NB4 (cell line): ENCODE measurements at regions not wholly inside any gene's neighbourhood (a gene's known extent, or its start where the extent isn't known, plus 50 kb on each side); places are given as distances from the start of the nearest gene placed in this dataset.

Experiments used
- DNase-seq: peaks from one replicate; pipeline ENCODE4 v3.0.0; 2010; ENCODE audit warnings: low read depth
- H3K4me3 ChIP-seq: one replicate; pipeline ENCODE4 v1.5.1; 2011; ENCODE audit warnings: mild to moderate bottlenecking, low read depth, low read length, moderate library complexity
- MYC ChIP-seq: IDR thresholded peaks from 2 replicates; pipeline ENCODE4 v1.6.1; 2011; ENCODE audit warnings: low read depth, low read length
- POLR2A ChIP-seq: IDR thresholded peaks from 2 replicates; pipeline ENCODE4 v1.6.1; 2011; ENCODE audit warnings: mild to moderate bottlenecking; ENCODE audit not compliant: insufficient read length; ENCODE audit errors: extremely low read depth
- TF ChIP-seq, protein P1 (sequence below): IDR thresholded peaks from 2 replicates; pipeline ENCODE4 v1.6.1; 2011; ENCODE audit warnings: low read depth, low read length
- TF ChIP-seq, protein P2 (sequence below): IDR thresholded peaks from one replicate; pipeline ENCODE4 v1.5.1; 2012; ENCODE audit warnings: low read depth, low read length

DNA sequence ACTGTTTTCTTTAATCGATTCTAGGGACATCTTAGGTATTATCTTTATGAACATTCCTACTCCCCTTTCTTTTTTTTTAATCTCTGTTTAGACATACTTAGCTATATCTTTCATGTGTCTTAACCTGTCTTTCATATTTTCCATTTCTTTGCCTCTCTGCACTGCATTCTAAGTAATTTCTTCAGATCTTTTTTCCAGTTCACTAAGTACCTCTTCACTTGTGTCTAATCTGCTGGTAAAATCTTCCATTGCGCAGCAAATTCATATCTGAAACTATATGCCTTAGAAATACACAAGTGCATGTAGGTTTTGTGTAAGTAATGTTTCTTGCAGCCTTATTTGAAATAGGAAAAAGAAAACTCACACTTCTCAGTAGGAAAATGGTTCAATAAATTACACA lies 165.4 kb upstream of the BTBD3 start:
- no peak for DNase-seq
- TF ChIP-seq, protein P1, sequence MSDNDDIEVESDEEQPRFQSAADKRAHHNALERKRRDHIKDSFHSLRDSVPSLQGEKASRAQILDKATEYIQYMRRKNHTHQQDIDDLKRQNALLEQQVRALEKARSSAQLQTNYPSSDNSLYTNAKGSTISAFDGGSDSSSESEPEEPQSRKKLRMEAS = no peak
- TF ChIP-seq MYC (no peak), POLR2A (no peak)
- TF ChIP-seq, protein P2, sequence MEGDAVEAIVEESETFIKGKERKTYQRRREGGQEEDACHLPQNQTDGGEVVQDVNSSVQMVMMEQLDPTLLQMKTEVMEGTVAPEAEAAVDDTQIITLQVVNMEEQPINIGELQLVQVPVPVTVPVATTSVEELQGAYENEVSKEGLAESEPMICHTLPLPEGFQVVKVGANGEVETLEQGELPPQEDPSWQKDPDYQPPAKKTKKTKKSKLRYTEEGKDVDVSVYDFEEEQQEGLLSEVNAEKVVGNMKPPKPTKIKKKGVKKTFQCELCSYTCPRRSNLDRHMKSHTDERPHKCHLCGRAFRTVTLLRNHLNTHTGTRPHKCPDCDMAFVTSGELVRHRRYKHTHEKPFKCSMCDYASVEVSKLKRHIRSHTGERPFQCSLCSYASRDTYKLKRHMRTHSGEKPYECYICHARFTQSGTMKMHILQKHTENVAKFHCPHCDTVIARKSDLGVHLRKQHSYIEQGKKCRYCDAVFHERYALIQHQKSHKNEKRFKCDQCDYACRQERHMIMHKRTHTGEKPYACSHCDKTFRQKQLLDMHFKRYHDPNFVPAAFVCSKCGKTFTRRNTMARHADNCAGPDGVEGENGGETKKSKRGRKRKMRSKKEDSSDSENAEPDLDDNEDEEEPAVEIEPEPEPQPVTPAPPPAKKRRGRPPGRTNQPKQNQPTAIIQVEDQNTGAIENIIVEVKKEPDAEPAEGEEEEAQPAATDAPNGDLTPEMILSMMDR = no peak
- H3K4me3 ChIP-seq = no peak overlapping the region

DNA sequence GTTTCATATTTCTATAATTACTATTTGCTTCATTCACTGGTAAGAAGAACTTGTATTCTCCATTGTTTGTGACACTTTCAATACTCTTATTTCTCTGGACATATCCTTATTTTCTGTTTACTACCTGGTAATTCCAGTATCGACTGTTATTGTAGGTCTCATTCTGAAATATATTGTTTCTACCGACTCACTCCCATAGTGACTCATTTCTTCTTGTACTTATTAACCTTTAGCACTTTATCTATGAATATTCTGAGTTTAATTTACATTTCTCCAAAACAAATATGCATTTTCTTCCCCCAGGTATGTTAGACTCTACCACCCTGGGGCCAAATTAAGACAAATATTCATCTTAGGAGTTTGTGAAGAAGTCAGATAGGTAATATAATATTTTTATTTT lies 164.5 kb upstream of the BTBD3 start:
- TF ChIP-seq POLR2A = no peak
- TF ChIP-seq, protein P2 = no peak
- TF ChIP-seq, protein P1 = no peak
- no peak for TF ChIP-seq MYC
- H3K4me3 ChIP-seq = no peak overlapping the region
- no peak for DNase-seq

DNA sequence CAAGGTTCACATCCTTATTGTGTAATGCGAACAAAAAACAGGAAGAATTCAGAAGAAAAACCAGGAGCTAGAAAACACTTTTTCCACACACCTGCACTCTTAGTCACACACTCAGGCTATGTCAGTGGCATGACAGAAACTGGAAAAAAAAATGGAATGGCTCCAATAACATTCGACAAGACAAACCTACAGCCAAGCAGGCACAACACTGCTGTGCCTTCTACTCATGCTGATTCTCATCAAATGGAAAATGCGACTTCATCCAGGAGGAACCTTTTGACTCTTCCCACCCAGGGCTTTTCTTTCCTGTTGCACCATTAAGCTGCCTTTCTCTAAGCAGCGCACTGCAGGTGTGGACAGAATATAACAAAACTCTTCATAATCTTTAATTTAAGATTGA lies 163.2 kb upstream of the BTBD3 start:
- TF ChIP-seq POLR2A (no peak), MYC (no peak)
- TF ChIP-seq, protein P2 = no peak
- TF ChIP-seq, protein P1 = no peak
- no peak for DNase-seq

DNA sequence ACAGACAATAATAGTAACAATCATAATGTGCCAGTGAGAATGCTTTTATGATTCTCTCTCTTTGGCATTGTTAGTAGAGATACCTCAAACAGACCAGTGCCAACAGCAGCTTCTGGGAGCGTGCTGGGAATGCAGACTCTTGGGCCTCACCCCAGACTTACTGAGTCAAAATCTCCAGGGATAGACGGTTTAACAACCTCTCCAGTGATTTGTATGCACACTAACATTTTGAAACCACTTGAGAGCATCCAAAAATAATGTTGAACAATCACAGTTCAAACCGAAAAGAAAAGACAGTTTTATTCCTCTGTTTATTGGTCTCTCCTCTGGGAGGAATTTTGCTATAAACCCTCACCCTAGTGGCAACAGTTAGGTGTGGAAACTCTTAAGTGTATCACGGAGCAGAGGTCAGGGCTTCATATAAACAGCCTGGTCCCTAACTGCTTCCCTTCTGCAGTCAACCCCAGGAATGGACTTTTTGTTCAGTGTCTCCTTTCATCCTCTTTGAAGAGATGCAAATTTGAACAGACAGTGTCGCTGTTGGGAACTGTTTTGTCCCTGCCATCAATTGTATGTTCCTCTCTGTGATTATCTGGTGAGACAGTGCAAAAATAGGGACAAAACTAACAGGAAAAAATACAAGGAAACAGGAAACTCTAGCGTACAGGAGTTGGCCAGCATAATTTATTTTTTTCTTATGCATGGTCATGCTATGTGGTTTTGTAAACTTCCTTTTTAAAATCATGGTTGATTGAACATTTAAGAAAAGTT lies 162.4 kb upstream of the BTBD3 start:
- H3K4me3 ChIP-seq = no peak overlapping the region
- TF ChIP-seq, protein P2 = no peak
- TF ChIP-seq, protein P1 = no peak

More for the DNA sequence above, 163.2 kb upstream of the BTBD3 start:
- H3K4me3 ChIP-seq = no peak overlapping the region

DNA sequence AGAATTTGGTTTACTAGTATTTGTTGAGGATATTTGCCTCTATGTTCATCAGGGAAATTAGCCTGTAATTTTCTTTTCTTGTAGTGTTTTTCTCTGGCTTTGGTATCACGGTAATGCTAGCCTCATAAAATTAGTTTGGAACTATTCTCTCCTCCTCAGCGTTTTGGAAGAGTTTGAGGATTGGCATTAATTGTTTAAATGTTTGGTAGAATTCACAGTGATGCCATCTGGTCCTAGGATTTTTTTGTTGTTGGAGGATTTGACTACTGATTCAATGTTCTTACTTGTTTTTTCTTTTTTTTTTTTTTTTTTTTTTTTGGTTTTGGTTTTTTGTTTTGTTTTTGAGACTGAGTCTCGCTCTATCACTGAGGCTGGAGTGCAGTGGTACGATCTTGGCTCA lies 156.2 kb upstream of the BTBD3 start:
- TF ChIP-seq POLR2A = no peak
- TF ChIP-seq, protein P2 = no peak
- TF ChIP-seq, protein P1 = no peak
- TF ChIP-seq MYC = no peak
- no peak overlapping the region for H3K4me3 ChIP-seq
- DNase-seq = no peak

More for the DNA sequence above, 162.4 kb upstream of the BTBD3 start:
- DNase-seq = no peak

DNA sequence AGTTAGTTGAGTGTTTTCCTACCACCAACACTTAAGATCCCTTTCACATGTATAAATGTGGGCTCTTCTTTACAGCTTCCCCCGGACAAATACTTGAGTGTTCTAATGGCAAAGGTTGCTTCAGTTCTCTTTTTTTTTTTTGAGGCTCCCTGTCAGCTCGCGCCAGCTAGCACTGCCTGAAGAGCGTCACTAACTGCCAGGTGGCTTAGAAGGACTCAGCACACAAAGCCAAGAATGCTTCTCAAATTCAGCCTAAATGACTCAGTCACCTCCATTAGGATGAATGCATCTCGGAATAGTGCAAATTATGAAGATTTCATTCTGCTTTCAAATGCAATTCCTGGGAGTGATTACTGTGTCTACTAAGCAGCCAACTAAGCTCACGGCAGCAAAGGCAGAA lies 150.7 kb upstream of the BTBD3 start:
- TF ChIP-seq POLR2A = no peak
- DNase-seq = no peak
- H3K4me3 ChIP-seq = no peak overlapping the region
